Thymus (tissue), 11 donors: ENCODE measurements at regions not wholly inside any gene's neighbourhood (a gene's known extent, or its start where the extent isn't known, plus 50 kb on each side); places are given as distances from the start of the nearest gene placed in this dataset.

ENCODE experiments used
- DNase-seq, 9 donors: peaks; one replicate each; pipeline ENCODE4 v3.0.0-alpha.2; 2013; ENCODE audit warnings: low spot score in 9 of 9, low read depth in 6 of 9, missing footprints in 1 of 9
- H3K27ac ChIP-seq, 2 donors: one replicate each; pipeline ENCODE4 v1.5.1; 2013; ENCODE audit warnings: control low read depth in 1 of 2, low read depth in 1 of 2, low read length in 1 of 2, mild to moderate bottlenecking in 1 of 2, moderate library complexity in 1 of 2
- H3K27me3 ChIP-seq, 2 donors: one replicate each; pipeline ENCODE4 v1.5.1; 2013; ENCODE audit warnings: low read length in 1 of 2; ENCODE audit not compliant: control insufficient read depth in 2 of 2, insufficient read depth in 1 of 2
- H3K36me3 ChIP-seq, 2 donors: one replicate each; pipeline ENCODE4 v1.5.1; 2013; ENCODE audit warnings: low read length in 1 of 2, mild to moderate bottlenecking in 1 of 2, moderate library complexity in 1 of 2; ENCODE audit not compliant: control insufficient read depth in 2 of 2, insufficient read depth in 2 of 2
- H3K4me1 ChIP-seq, 2 donors: one replicate each; pipeline ENCODE4 v1.5.1; 2013; ENCODE audit warnings: low read length in 2 of 2; ENCODE audit not compliant: control insufficient read depth in 2 of 2, insufficient read depth in 2 of 2
- H3K4me3 ChIP-seq, 2 donors: one replicate each; pipeline ENCODE4 v1.5.1; 2013; ENCODE audit warnings: low read length in 2 of 2, control low read depth in 1 of 2, mild to moderate bottlenecking in 1 of 2
- H3K9me3 ChIP-seq, 2 donors: one replicate each; pipeline ENCODE4 v1.5.1; 2013; ENCODE audit warnings: low read length in 1 of 2, mild to moderate bottlenecking in 1 of 2; ENCODE audit not compliant: control insufficient read depth in 2 of 2, insufficient read depth in 1 of 2
- WGBS: extraction: QIAGEN DNeasy Blood & Tissue Kit; methylation state at CpG from one replicate; pipeline ENCODE4 v1.1.7; 2013; 5-methylcytosine and 5-hydroxymethylcytosine counted together
- donor health status: healthy.

DNA sequence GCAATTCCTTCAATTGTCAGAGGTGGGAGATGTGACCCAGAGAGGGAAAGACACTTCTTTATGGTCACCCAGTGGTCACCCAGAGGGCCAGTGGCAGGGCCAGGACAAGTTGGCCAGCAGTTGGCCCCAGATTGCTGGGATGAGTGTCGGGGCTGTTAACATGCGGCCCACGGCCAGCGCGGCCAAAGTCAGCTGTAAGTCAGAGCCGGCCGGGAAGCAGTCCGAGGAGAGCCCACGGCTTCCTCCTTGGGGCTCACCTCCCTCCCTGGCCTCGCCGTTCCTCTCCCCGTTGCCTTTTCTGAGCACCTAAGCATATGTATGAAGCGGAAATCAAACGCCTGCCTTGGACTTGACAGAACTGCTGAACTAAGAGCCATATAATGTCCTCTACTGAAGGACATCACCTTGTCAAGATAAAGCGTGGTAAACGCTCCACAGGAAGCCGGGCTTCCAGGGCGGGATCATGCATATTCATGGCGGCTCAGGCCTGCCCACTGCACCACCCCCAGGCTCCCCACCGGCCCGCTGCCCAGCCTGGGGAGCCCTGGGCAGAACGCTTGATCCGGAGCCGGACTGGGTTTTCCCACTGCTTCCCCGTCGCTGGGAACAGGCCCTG, 245.4 kb upstream of the POU3F1 start:
- no peak for DNase-seq
- Histone ChIP-seq H3K9me3 (no peaks in the 10 kb centered on the region), H3K4me3 (no peak overlapping the region), H3K27ac (no peak overlapping the region), H3K4me1 (no peaks in the 10 kb centered on the region), H3K36me3 (no peaks in the 10 kb centered on the region), H3K27me3 (peaks cover 10 to 33% of the 10 kb centered on the region in 2 donors)
- 8% methylated on average over 26 of the region's 26 CpGs for WGBS

DNA sequence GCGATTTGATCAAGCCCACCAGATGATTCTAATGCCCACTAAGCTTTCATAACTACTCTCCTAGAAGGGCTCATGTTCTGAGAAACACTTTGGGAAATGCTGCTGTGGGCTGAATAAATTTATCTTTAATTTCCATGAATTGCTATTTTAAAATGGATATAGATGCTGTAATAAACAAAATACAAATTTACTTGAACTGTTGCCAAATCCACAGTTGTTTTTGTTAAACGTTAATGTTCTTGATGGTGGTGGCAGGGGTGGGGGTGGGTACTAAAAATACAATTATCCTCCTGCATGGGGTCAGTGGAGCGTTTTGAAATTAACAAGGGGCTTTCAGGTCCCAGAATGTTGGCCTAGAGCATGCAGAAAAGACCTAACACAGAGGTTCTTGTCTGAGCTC, 244.7 kb upstream of the POU3F1 start:
- 50% methylated on average over 3 of the region's 3 CpGs for WGBS
- no peak overlapping the region for H3K4me3 ChIP-seq
- H3K4me1 ChIP-seq, result no peaks in the 10 kb centered on the region
- no peak overlapping the region for H3K27ac ChIP-seq
- no peak for DNase-seq
- peaks cover 10 to 37% of the 10 kb centered on the region in 2 donors for H3K27me3 ChIP-seq
- no peaks in the 10 kb centered on the region for H3K9me3 ChIP-seq
- H3K36me3 ChIP-seq, result no peaks in the 10 kb centered on the region

- Histone ChIP-seq H3K36me3 (no peaks in the 10 kb centered on the region), H3K9me3 (no peaks in the 10 kb centered on the region), H3K27me3 (peaks cover 10 to 38% of the 10 kb centered on the region in 2 donors), H3K27ac (no peak overlapping the region), H3K4me3 (no peak overlapping the region), H3K4me1 (no peaks in the 10 kb centered on the region)
- WGBS, result 96% methylated on average over 1 of the region's 1 CpG
- DNase-seq, result no peak
Observed at GRCh38 chr1:38289034-38289433, 242.4 kb upstream of the POU3F1 start.

DNA sequence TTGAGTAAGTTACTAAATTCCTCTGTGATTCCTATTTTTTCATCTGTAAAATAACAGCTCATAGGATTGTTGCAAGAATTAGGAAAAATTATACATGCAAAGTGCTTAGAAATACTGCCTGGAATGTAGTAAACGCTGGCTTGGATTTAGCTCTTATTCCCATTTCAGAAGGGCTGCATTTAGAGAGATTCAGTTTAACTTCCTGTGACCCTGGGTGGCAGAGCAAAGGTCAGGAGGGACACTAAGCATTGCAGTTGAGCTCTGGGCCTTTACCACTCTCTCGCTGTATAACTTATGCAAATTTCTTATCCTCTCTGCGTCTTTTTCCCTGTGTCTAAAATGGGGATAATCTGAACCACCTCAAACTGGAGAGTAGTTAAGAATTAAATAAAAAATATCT, 241.0 kb upstream of the POU3F1 start:
- H3K36me3 ChIP-seq, result no peaks in the 10 kb centered on the region
- 73% methylated on average over 3 of the region's 3 CpGs for WGBS
- H3K9me3 ChIP-seq, result no peaks in the 10 kb centered on the region
- no peak overlapping the region for H3K4me3 ChIP-seq
- H3K27ac ChIP-seq, result no peak overlapping the region
- H3K27me3 ChIP-seq, result peaks cover 4 to 31% of the 10 kb centered on the region in 2 donors
- DNase-seq, result no peak
- H3K4me1 ChIP-seq, result no peaks in the 10 kb centered on the region

- no peak overlapping the region for H3K27ac ChIP-seq
- no peaks in the 10 kb centered on the region for H3K4me1 ChIP-seq
- 94% methylated on average over 2 of the region's 2 CpGs for WGBS
- DNase-seq, result no peak
- H3K36me3 ChIP-seq, result no peaks in the 10 kb centered on the region
- no peak overlapping the region for H3K4me3 ChIP-seq
- peaks cover 0 to 26% of the 10 kb centered on the region in 2 donors for H3K27me3 ChIP-seq
- no peaks in the 10 kb centered on the region for H3K9me3 ChIP-seq
Observed at GRCh38 chr1:38287036-38287435, 240.4 kb upstream of the POU3F1 start.

DNA sequence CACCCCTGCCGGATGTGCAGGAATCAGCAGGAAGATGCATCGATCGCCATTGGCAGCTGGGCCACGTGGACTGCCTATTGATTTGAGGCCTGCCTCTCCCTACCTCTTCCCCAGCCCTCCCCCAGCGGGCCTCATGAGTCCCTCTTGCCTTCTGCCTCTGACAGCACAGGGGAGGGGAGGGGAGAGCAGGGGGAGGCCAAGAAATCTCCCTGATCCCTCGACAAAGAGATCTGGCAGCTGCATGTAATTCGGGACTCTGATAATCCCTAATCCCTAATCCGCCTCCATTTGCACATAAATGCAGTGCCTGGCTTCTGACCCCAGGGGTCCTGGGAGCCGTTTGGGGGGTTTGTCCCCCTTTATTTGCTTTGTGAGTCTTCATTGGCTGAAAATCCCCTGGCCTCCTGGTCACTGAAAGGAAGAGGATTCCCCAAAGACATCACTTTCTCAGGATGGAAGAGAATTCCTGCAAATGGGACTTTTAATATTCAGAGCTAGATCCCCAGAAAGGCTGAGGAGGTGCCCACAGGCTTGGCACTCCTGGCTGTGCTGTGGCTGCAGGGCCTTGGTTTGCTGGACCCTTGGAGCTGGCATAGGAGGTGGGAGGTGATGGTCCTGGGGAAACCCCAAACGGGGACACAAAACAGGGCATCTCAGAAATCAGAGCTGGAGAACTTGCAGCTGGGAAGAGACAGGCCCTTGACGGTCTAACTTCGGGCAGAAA, 239.4 kb upstream of the POU3F1 start:
- peaks cover 0 to 15% of the 10 kb centered on the region in 2 donors for H3K27me3 ChIP-seq
- no peaks in the 10 kb centered on the region for H3K4me1 ChIP-seq
- no peaks in the 10 kb centered on the region for H3K36me3 ChIP-seq
- H3K9me3 ChIP-seq, result no peaks in the 10 kb centered on the region
- H3K27ac ChIP-seq, result no peak overlapping the region
- no peak overlapping the region for H3K4me3 ChIP-seq
- no peak for DNase-seq
- WGBS, result 56% methylated on average over 12 of the region's 12 CpGs

DNA sequence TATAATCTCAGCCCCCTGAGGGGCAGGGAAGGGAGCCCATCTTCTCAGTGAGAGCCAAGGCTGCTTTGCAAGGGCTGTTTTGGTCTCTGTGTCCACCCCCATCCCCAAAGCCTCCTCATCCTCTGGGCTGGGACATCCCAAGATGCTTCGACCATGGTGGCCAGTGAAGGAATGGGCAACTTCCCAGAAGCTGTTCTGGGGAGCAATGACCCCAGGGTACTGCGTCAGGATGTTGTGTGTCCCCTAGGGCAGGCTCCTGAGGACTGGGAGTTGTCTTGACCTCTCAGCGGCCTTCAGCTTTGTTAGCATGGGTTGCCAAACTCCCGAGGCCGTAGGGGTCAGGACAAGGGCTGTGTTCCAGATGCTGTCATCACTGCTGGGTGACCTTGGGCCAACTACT, 238.4 kb upstream of the POU3F1 start:
- Histone ChIP-seq H3K27ac (no peak overlapping the region), H3K9me3 (no peaks in the 10 kb centered on the region), H3K4me3 (no peak overlapping the region), H3K4me1 (no peaks in the 10 kb centered on the region), H3K27me3 (peaks cover 0 to 12% of the 10 kb centered on the region in 2 donors), H3K36me3 (no peaks in the 10 kb centered on the region)
- 83% methylated on average over 5 of the region's 5 CpGs for WGBS
- DNase-seq, result no peak

GRCh38 chr1:38283696-38284470, 237.3 kb upstream of the POU3F1 start:
- Histone ChIP-seq H3K36me3 (no peaks in the 10 kb centered on the region), H3K27me3 (peaks cover 0 to 12% of the 10 kb centered on the region in 2 donors), H3K4me3 (no peak overlapping the region), H3K27ac (no peak overlapping the region), H3K9me3 (no peaks in the 10 kb centered on the region), H3K4me1 (no peaks in the 10 kb centered on the region)
- 59% methylated on average over 14 of the region's 14 CpGs for WGBS
- DNase-seq, result no peak

DNA sequence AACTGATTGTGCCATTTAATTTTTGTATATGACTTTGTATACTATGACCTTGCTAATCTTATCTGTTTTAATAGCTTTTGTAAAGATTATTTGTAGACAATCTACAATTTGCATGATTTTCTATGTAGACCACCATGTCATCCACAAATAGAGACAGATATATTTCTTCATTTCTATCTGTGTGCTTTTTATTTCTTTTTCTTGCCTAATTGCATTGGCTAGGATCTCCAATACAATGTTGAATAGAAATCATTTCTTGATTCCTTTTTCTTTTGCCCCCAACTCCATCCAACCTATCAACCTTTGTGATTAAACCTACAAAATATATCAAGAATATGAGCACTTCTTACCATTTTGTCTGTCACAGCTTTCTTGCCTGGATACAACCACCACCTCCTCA, 232.6 kb upstream of the POU3F1 start:
- Histone ChIP-seq H3K9me3 (no peaks in the 10 kb centered on the region), H3K36me3 (no peaks in the 10 kb centered on the region), H3K27ac (no peak overlapping the region), H3K4me1 (no peaks in the 10 kb centered on the region), H3K4me3 (no peak overlapping the region), H3K27me3 (peaks cover 0 to 4% of the 10 kb centered on the region in 2 donors)
- no peak for DNase-seq
